ENCODE measurements at regions not wholly inside any gene's neighbourhood (a gene's known extent, or its start where the extent isn't known, plus 50 kb on each side); places are given as distances from the start of the nearest gene placed in this dataset.

DNA sequence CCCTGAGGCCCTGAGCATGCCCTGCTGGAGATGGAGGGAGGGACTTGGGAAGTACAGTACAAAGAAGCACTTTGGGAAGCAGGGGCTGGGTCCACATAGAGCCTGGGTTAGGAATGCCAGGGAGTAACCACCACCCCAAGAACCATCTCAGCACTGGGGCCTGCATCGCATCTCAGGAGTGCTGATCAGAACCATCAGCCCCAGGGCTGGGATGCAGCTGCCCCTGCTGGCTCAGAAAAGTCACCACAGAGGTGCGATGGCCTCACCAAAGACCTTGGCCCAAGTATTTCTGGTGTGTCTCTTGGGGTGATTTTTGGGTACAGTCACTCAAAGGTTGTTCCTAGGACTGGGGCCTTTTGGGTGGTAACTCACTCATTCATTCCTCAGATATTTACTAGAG is 236.8 kb upstream of the MVB12B start:
- DNase-seq (ENCODE audit: low spot score): no peak

- no peak for DNase-seq (ENCODE audit: low spot score)
Observed at GRCh38 chr9:126093771-126094170, 232.9 kb upstream of the MVB12B start.

DNA sequence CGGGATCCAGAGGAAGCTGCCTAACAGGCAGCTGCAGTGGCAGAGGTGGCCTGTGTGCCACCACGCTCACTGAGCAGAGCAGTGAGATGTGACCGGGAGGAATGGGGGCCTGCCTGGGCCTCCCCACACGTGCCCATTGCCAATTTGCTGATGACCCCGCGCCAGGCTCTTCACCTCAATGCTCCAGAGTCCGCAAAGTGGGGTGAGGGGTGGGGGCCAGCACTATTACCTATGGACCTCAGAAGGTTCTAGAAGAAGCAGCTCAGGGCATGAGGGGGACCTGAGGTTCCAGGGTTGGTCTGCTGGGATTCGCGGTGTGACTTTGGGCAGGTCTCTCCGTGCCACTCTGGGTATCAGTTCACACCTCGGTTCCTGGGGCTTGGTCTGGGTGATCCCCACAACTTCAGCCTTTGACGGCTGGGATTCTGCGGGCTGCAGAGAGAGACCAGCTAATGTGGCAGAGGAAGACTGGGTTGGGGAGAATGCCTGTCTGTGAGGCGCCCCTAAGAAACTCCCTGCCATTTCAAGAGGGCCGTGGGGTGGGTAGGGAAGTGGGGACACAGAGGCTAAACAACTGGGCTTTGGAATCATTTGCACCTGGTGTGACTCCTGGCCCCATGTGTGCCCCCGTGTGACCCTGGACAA is 231.0 kb upstream of the MVB12B start:
- no peak for DNase-seq (ENCODE audit: low spot score)

DNA sequence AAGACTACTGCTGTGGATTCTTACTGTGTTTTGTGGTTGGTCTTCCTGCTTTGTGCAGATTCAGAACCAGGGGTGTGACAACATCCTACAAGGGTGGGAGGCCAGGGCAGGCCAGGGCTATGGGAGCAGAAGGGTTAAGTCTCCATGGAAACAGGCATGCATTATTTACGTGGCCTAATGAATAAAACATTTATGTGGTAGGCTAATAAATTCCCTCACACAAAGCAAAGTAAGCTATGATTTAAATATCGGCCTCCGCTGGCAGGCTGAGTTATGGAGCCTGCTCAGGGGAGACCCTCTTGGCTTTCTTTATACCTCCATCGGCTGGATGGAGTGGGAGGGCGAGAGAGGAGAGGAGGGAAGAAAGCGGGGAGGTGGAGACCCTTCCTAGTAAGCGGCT is 230.3 kb upstream of the MVB12B start:
- no peak for DNase-seq (ENCODE audit: low spot score)

GRCh38 chr9:126097679-126098078 is 228.9 kb upstream of the MVB12B start:
- DNase-seq (ENCODE audit: low spot score): no peak

DNA sequence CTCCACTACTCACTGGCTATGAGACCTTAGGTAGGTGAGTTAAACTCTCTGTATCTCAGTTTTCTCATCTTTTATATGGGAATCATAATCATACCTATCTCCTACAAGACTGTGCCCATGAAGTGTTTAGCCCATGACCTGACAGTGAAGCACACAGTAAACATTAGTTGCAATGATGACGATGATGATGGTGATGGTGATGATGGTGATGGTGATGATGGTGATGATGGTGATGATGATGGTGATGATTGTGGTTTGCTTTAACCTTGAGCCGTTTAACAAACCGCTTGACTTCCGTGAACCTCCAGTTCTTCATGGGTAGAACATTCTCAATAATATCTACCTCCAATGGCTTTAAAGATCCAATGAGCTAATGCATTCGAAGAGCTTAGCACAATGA is 220.2 kb upstream of the MVB12B start:
- DNase-seq (ENCODE audit: low spot score): no peak

- DNase-seq (ENCODE audit: low spot score): no peak
Observed at GRCh38 chr9:126107693-126108092, 218.9 kb upstream of the MVB12B start.

- no peak for DNase-seq (ENCODE audit: low spot score)
Observed at GRCh38 chr9:126108240-126108639, 218.4 kb upstream of the MVB12B start.

DNA sequence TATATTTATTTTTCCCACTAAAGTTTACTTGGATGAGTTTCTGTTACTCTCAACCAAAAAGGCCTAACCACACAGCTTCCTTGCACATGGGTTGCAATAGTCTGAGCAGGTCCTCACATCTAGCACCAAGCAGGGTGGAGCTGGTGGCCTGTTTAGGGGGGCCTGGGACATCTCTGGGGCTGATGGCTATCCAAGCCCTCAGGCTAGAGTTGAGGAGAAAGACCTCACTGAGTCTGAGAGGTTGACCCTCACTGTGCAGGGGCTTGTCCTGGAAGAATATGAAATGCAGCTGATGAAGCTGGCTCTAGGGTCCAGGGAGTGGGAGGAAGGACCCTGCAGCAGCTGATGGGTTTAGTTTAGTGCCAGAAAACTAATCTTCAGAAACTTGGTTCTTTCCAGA is 217.1 kb upstream of the MVB12B start:
- no peak for DNase-seq (ENCODE audit: low spot score)

GRCh38 chr9:126111556-126111955 is 215.1 kb upstream of the MVB12B start:
- DNase-seq (ENCODE audit: low spot score): no peak

- no peak for DNase-seq (ENCODE audit: low spot score)
Observed at GRCh38 chr9:126112135-126112720, 214.4 kb upstream of the MVB12B start.

DNA sequence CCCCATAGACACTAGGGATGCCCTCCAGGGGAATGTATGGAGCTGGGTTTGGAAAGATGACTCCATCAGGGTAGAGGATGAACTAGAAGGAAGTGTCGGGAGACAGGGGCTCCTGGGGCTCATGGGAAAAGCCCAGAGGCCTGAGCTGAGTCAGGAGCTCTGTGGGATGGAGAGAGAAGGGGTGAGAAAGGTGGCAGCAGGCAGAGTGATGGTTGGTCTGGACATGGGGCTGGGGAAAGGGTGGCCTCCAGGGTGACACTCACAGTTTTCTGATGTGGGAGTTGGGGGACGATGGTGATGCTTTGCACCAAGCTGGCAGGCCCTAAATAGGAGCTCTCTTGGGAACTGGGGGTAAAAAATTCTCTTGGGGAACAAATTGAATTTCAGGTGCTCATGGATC is 213.5 kb upstream of the MVB12B start:
- no peak for DNase-seq (ENCODE audit: low spot score)

- no peak for DNase-seq (ENCODE audit: low spot score)
Observed at GRCh38 chr9:126113756-126114408, 212.7 kb upstream of the MVB12B start.

GRCh38 chr9:126114409-126114760 is 212.2 kb upstream of the MVB12B start:
- no peak for DNase-seq (ENCODE audit: low spot score)

DNA sequence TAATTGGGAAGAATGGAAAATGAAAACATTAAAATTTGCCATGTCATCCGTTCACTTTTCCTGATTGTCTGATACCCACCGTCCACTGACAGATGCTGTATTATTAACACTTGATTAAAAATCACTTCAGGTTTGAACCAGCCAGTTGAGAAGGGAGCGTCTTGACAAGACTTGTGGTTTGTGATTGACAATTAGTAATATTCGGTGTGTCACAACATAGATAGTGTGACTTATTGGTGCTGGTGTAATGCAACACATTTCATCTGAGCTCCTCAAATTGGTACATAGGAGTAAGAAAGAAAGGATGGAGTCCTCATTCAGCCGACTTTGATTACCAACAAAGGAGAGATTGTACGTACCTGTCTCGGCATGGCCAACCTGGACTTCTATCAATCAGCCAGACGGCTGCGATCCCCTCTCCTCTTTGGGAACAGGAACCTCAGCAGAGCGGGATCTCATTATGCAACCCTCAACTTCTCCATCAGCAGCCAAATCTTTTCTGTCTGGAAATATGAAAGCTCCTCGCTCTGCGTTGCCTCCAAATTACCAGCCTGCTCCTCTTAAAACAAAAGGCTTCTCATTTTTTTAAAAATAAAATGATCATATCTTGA is 211.7 kb upstream of the MVB12B start:
- no peak for DNase-seq (ENCODE audit: low spot score)

GRCh38 chr9:126116351-126117157 is 210.1 kb upstream of the MVB12B start:
- DNase-seq (ENCODE audit: low spot score): no peak

DNA sequence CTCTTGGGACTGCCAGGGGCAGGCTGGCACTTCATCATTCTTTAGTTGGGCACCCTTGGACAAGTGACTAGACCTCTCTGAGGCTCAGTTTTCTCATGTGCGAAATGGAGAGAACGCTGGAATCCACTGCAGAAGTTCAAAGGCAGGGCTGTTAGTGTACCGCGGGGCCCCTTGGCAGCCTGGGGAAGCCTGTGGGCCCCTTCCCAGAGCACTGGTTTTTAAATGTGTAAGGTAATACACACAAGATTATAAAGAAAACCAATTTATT is 209.5 kb upstream of the MVB12B start:
- no peak for DNase-seq (ENCODE audit: low spot score)

GRCh38 chr9:126117631-126118030 is 209.0 kb upstream of the MVB12B start:
- DNase-seq (ENCODE audit: low spot score): no peak

GRCh38 chr9:126119731-126120130 is 206.9 kb upstream of the MVB12B start:
- no peak for DNase-seq (ENCODE audit: low spot score)

DNA sequence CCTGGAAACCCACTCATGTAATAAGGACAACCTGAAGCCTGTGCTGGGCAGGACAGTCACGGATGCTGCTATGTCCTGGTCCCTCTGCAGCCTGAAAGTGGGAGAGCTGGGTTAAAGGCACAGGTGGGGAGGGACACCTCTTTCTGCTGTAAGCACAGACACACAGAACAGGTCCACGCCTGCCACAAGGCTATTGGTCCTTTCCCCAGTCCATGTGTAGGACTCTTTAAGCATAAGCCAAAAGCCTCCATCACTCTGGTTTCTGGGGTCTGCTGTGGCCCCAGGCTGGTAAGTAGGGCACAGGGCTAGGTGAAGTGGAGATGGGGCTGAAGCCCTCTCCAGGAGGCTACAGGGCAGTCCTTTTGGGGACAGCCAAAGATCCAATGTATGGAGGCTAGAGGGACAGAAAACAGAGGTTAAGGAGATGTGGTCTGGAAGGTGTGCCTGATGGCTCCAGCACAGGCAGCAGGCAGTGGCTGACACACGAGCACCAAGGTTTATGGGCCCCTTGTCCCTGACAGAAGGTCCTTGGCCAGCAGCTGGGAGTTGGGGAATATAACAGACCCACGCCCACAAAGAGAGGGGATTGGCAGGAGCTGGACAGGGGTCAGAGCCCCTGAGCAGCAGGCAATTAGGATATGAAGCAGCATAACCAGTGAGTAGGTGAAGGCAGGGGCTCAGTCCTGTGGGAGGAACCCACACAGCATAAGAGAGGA is 203.6 kb upstream of the MVB12B start:
- DNase-seq (ENCODE audit: low spot score): no peak

- DNase-seq (ENCODE audit: low spot score): no peak
Observed at GRCh38 chr9:126123927-126124326, 202.7 kb upstream of the MVB12B start.

DNA sequence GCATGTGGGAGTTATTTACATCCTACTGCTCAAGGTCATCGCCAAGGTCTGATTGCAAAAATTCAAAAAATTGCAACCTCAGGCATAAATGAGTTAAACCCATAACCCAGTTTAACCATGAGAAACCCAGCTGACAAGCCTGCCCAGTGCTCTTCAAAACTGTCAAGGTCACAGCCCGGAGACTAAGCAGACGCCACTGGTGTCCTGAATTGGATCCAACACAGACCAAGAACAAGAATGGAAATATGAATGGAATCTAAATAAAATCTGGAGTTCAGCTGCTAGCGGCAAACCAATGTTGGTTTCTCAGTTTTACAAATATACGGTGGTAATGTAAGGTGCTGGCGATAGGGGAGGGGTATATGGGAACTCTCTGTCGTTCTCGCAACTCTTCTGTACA is 201.5 kb upstream of the MVB12B start:
- DNase-seq (ENCODE audit: low spot score): no peak

Measured in kidney tubule cell (primary cell).